H1 (cell line): ENCODE measurements at regions not wholly inside any gene's neighbourhood (a gene's known extent, or its start where the extent isn't known, plus 50 kb on each side); places are given as distances from the start of the nearest gene placed in this dataset.

ENCODE experiments used
- CTCF ChIA-PET: fragments of 300-600 bp; sonication (Branson Sonifier 250); formaldehyde crosslinking; loops from one replicate; lab custom pipeline; 2021; ENCODE audit not compliant: partially characterized antibody; lab: Charles Lee
- POLR2A ChIA-PET: fragments of 300-600 bp; sonication (Branson Sonifier 250); formaldehyde crosslinking; loops from one replicate; lab custom pipeline; 2021; ENCODE audit warnings: inconsistent platforms; ENCODE audit not compliant: partially characterized antibody; lab: Charles Lee
- DNase-seq, 2 experiments: peaks; one replicate each; pipeline versions ENCODE4 v3.0.0 to v3.0.0-alpha.2; 2010 to 2022; ENCODE audit warnings: low spot score in 2 of 2, low read depth in 1 of 2, mixed read lengths in 1 of 2
- FAIRE-seq: peaks from 2 replicates; lab custom pipeline; 2011; peaks lifted over from hg19 to GRCh38; lab: Jason Lieb, UNC
- H2AFZ ChIP-seq: 2 replicates; pipeline ENCODE4 v1.8.1; 2012; ENCODE audit warnings: low read length, inconsistent platforms
- H2AK5ac ChIP-seq: 2 replicates; pipeline ENCODE4 v1.6.1; 2013; ENCODE audit warnings: low read depth, low read length
- H2BK120ac ChIP-seq: replicated peaks from 2 replicates; pipeline ENCODE3; 2013; ENCODE audit warnings: low read depth, low read length, inconsistent platforms
- H2BK12ac ChIP-seq: 2 replicates; pipeline ENCODE4 v1.6.1; 2013; ENCODE audit warnings: low read depth, low read length
- H2BK15ac ChIP-seq: 2 replicates; pipeline ENCODE4 v1.6.1; 2013; ENCODE audit warnings: low read length
- H2BK20ac ChIP-seq: 2 replicates; pipeline ENCODE4 v1.6.1; 2013; ENCODE audit warnings: low read length
- H2BK5ac ChIP-seq: 2 replicates; pipeline ENCODE4 v1.6.1; 2013; ENCODE audit warnings: low read depth, low read length
- H3K14ac ChIP-seq: 2 replicates; pipeline ENCODE4 v1.6.1; 2013; ENCODE audit warnings: inconsistent platforms; ENCODE audit not compliant: insufficient read length
- H3K18ac ChIP-seq: 2 replicates; pipeline ENCODE4 v1.6.1; 2013; ENCODE audit warnings: low read length; ENCODE audit errors: extremely low read depth
- H3K23ac ChIP-seq: 2 replicates; pipeline ENCODE4 v1.6.1; 2013; ENCODE audit warnings: inconsistent platforms; ENCODE audit not compliant: insufficient read length
- H3K23me2 ChIP-seq: 2 replicates; pipeline ENCODE4 v1.6.1; 2013; ENCODE audit warnings: low read depth, low read length
- H3K27ac ChIP-seq: 2 replicates; pipeline ENCODE4 v1.6.1; 2011; ENCODE audit warnings: low read depth, low read length, inconsistent platforms
- H3K27me3 ChIP-seq, 4 experiments: replicated peaks in 1 of 4; 1 replicate in 1 of 4; 2 replicates in 3 of 4; pipeline versions ENCODE4 v1.6.1 to v1.8.1; 2011 to 2013; ENCODE audit warnings: low read length in 3 of 4, mild to moderate bottlenecking in 3 of 4, inconsistent platforms in 2 of 4, mixed read lengths in 2 of 4, moderate library complexity in 1 of 4; ENCODE audit not compliant: control insufficient read depth in 3 of 4, insufficient read depth in 3 of 4; ENCODE audit errors: extremely low read depth in 1 of 4
- H3K36me3 ChIP-seq, 4 experiments: 2 replicates each; pipeline versions ENCODE4 v1.6.1 to v1.8.1; 2011 to 2013; ENCODE audit warnings: mild to moderate bottlenecking in 4 of 4, low read length in 3 of 4, moderate library complexity in 2 of 4, control low read depth in 1 of 4, inconsistent platforms in 1 of 4; ENCODE audit not compliant: insufficient read depth in 4 of 4, control insufficient read depth in 2 of 4
- H3K4ac ChIP-seq: replicated peaks from 2 replicates; pipeline ENCODE3; 2013; ENCODE audit warnings: low read length, low read depth, mixed read lengths, inconsistent platforms; ENCODE audit not compliant: insufficient read length
- H3K4me1 ChIP-seq, 4 experiments: replicated peaks in 1 of 4; 1 replicate in 1 of 4; 2 replicates in 3 of 4; pipeline versions ENCODE4 v1.6.1 to v1.8.1; 2011 to 2013; ENCODE audit warnings: low read length in 3 of 4, inconsistent platforms in 2 of 4, mixed read lengths in 1 of 4; ENCODE audit not compliant: insufficient read depth in 4 of 4, control insufficient read depth in 3 of 4
- H3K4me2 ChIP-seq, 2 experiments: 2 replicates each; pipeline versions ENCODE4 v1.6.1 to v1.8.1; 2011 to 2013; ENCODE audit warnings: low read depth in 2 of 2, low read length in 2 of 2, control low read depth in 1 of 2, inconsistent platforms in 1 of 2, mild to moderate bottlenecking in 1 of 2; ENCODE audit not compliant: insufficient read depth in 1 of 2
- H3K4me3 ChIP-seq, 4 experiments: fragments of 200-600, 300-600 bp in 1 of 4; sonication (generic), shearing (Covaris generic), sonication (Bioruptor Twin) in 1 of 4; 2 replicates each; pipeline versions ENCODE4 v1.5.1 to v1.8.1; 2011 to 2016; ENCODE audit warnings: low read length in 4 of 4, low read depth in 3 of 4, control low read depth in 2 of 4, inconsistent platforms in 2 of 4, mild to moderate bottlenecking in 2 of 4, mixed read lengths in 1 of 4, moderate library complexity in 1 of 4; ENCODE audit not compliant: insufficient read depth in 2 of 4; ENCODE audit errors: extremely low read depth in 1 of 4
- H3K56ac ChIP-seq: replicated peaks from 2 replicates; pipeline ENCODE3; 2013; ENCODE audit warnings: low read depth, mild to moderate bottlenecking, mixed read lengths, low read length, inconsistent platforms; ENCODE audit not compliant: insufficient read length
- H3K79me1 ChIP-seq: 2 replicates; pipeline ENCODE4 v1.6.1; 2013; ENCODE audit warnings: low read depth, low read length, control low read depth
- H3K79me2 ChIP-seq, 2 experiments: 2 replicates each; pipeline versions ENCODE4 v1.6.1 to v1.8.1; 2012 to 2013; ENCODE audit warnings: low read length in 2 of 2, mild to moderate bottlenecking in 2 of 2, inconsistent platforms in 1 of 2; ENCODE audit not compliant: insufficient read depth in 2 of 2, control insufficient read depth in 1 of 2
- H3K9ac ChIP-seq, 4 experiments: replicated peaks in 1 of 4; 1 replicate in 1 of 4; 2 replicates in 3 of 4; pipeline versions ENCODE4 v1.6.1 to v1.8.1; 2011 to 2013; ENCODE audit warnings: low read depth in 3 of 4, low read length in 3 of 4, control low read depth in 2 of 4, mild to moderate bottlenecking in 2 of 4, moderate library complexity in 2 of 4, inconsistent platforms in 1 of 4; ENCODE audit errors: extremely low read depth in 1 of 4
- H3K9me3 ChIP-seq, 2 experiments: 2 replicates each; pipeline versions ENCODE4 v1.6.1 to v1.8.1; 2012 to 2013; ENCODE audit warnings: mild to moderate bottlenecking in 2 of 2, moderate library complexity in 2 of 2, control low read depth in 1 of 2, inconsistent platforms in 1 of 2, low read depth in 1 of 2, low read length in 1 of 2, mixed read lengths in 1 of 2; ENCODE audit not compliant: insufficient read depth in 2 of 2
- H4K20me1 ChIP-seq, 2 experiments: replicated peaks in 1 of 2; 2 replicates each; pipeline versions ENCODE3 to v1.8.1; 2011 to 2013; ENCODE audit warnings: inconsistent platforms in 2 of 2, low read length in 2 of 2, mild to moderate bottlenecking in 1 of 2; ENCODE audit not compliant: insufficient read depth in 2 of 2, control insufficient read depth in 1 of 2
- H4K5ac ChIP-seq: 2 replicates; pipeline ENCODE4 v1.6.1; 2013; ENCODE audit warnings: low read length, low read depth, mixed read lengths, inconsistent platforms; ENCODE audit not compliant: insufficient read length
- H4K8ac ChIP-seq: 2 replicates; pipeline ENCODE4 v1.8.0; 2013; ENCODE audit warnings: mild to moderate bottlenecking, moderate library complexity, low read length, inconsistent platforms; ENCODE audit not compliant: insufficient read depth; ENCODE audit errors: extremely low read depth
- H4K91ac ChIP-seq: replicated peaks from 2 replicates; pipeline ENCODE3; 2013; ENCODE audit warnings: low read length, mixed read lengths, inconsistent platforms; ENCODE audit not compliant: insufficient read length
- CBX5 ChIP-seq: fragments of 300-800, 300-1000 bp; sonication (generic); IDR thresholded peaks from 2 replicates; pipeline ENCODE4 v1.7.1; 2016; ENCODE audit warnings: antibody characterized with exemption, low read length, low read depth
- GABPA ChIP-seq: IDR thresholded peaks from 2 replicates; pipeline ENCODE4 v1.6.1; 2011; ENCODE audit warnings: mild to moderate bottlenecking, low read length, moderate library complexity, borderline replicate concordance; ENCODE audit not compliant: insufficient read depth
- RBBP5 ChIP-seq: IDR thresholded peaks from 2 replicates; pipeline ENCODE4 v1.7.1; 2012; ENCODE audit warnings: low read depth, mild to moderate bottlenecking, inconsistent platforms, low read length, moderate library complexity, borderline replicate concordance
- WGBS, 2 experiments: shearing (Covaris generic) in 1 of 2; methylation state at CpG; one replicate each; pipeline versions ENCODE4 v1.1.6 to v1.1.7; 2013 to 2015; ENCODE audit warnings: low lambda C conversion rate in 2 of 2, mixed read lengths in 2 of 2, inconsistent platforms in 1 of 2, low coverage in 1 of 2, missing lambda C conversion rate in 1 of 2; ENCODE audit not compliant: insufficient replicate concordance in 2 of 2, insufficient coverage in 1 of 2, insufficient read length in 1 of 2; ENCODE audit errors: extremely low coverage in 1 of 2, missing lambda C conversion rate in 1 of 2; 5-methylcytosine and 5-hydroxymethylcytosine counted together

DNA sequence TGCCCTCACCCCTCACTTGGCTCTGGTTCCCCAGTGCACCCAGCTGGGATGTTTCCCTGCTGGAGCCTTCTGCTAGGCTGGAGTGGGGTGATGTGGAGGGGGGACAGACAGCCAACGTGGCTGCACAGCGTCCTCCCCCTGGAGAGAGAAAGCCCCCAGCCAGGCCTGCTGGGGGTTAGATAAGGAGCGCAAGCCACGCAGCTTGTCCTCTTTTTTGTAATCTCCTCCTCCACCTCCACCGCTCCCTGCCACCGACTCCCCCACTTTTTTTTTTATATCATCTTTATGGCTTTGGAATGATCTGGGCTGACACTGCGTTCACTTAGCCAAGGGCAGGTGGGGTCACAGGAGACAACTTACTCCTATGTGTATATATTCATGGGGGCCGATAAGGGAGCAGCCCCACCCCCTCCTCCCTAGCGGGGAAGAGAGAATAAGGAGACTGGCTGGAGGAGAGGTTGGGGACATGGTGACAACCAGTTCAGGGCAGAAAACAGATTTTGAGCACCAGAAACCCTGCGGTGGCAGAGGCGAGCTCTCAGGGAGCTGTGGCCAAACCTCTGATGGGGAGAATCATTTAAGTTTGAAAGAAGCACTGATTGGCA is 169.9 kb upstream of the LHX5 start:
- Histone ChIP-seq H2BK5ac (no peak overlapping the region), H3K18ac (peak overlapping the region; percentile 48; the same call in 1 of the 2 replicates), H3K79me1 (no peaks in the 10 kb centered on the region), H3K27me3 (peaks cover 0 to 4% (median 0%) of the 10 kb centered on the region in 4 experiments; a peak in 3 of 7 replicates), H3K4ac (no peak overlapping the region), H2AK5ac (no peak overlapping the region), H4K91ac (peak overlapping the region; percentile 47), H2BK12ac (0 out of 2 replicates have a peak overlapping the region, but pooled peaks have one; percentile 87), H3K23ac (no peak overlapping the region), H3K9ac (no peak overlapping the region), H2BK20ac (no peak overlapping the region), H3K36me3 (no peaks in the 10 kb centered on the region; a peak in 2 of 8 replicates), H3K56ac (no peak overlapping the region), H3K23me2 (peaks cover 2% of the 10 kb centered on the region; the same call in 1 of the 2 replicates), H3K4me2 (no peak overlapping the region), H3K79me2 (no peaks in the 10 kb centered on the region), H2AFZ (no peak overlapping the region), H4K20me1 (no peaks in the 10 kb centered on the region), H3K4me3 (no peak overlapping the region), H4K8ac (no peak overlapping the region; the same call in 1 of the 2 replicates), H3K27ac (no peak overlapping the region), H2BK15ac (no peak overlapping the region; the same call in 1 of the 2 replicates), H3K14ac (no peak overlapping the region), H3K9me3 (no peaks in the 10 kb centered on the region), H4K5ac (peak overlapping the region; percentile 10), H3K4me1 (peaks cover 0 to 12% (median 2%) of the 10 kb centered on the region in 4 experiments; a peak in 5 of 7 replicates), H2BK120ac (no peak overlapping the region)
- ChIA-PET CTCF (interaction anchor here (0.6 to 2.2 kb wide), 4 partner anchors 81 to 636 kb away, joined by 3 to 9 read pairs (median 4); no protein-coding TSS in a partner anchor), POLR2A (interaction anchor here (0.6 kb wide), 1 partner anchor 56 kb away, joined by 4 read pairs; no protein-coding TSS in a partner anchor)
- FAIRE-seq: no peak
- no peak for TF ChIP-seq RBBP5
- TF ChIP-seq GABPA: no peak
- no peak for TF ChIP-seq CBX5
- DNase-seq: no peak
- 74% methylated on average over 11 of the region's 11 CpGs; no CpG with 5 or more reads in 1 of the 2 experiments for WGBS, 2 experiments
